Left ventricle myocardium inferior (tissue), 1 donor: ENCODE measurements at regions not wholly inside any gene's neighbourhood (a gene's known extent, or its start where the extent isn't known, plus 50 kb on each side); places are given as distances from the start of the nearest gene placed in this dataset.

Source experiments
- DNase-seq: peaks from one replicate; pipeline ENCODE4 v3.0.0-alpha.2; 2020
- H3K27ac ChIP-seq: fragments of 200-600 bp; replicated peaks from 2 replicates; pipeline ENCODE4 v1.8.0; 2021
- H3K27me3 ChIP-seq: fragments of 200-600 bp; 2 replicates; pipeline ENCODE4 v1.8.0; 2021; ENCODE audit warnings: low read depth
- H3K36me3 ChIP-seq: fragments of 200-600 bp; 2 replicates; pipeline ENCODE4 v1.8.0; 2021
- H3K4me1 ChIP-seq: fragments of 200-600 bp; 2 replicates; pipeline ENCODE4 v1.8.0; 2021
- H3K4me3 ChIP-seq: fragments of 200-600 bp; 2 replicates; pipeline ENCODE4 v1.8.0; 2021; ENCODE audit warnings: mild to moderate bottlenecking, moderate library complexity
- H3K9me3 ChIP-seq: fragments of 200-600 bp; replicated peaks from 2 replicates; pipeline ENCODE4 v1.8.0; 2021
- CTCF ChIP-seq: fragments of 200-600 bp; IDR thresholded peaks from 2 replicates; pipeline ENCODE4 v1.8.0; 2021; ENCODE audit warnings: antibody characterized with exemption, mild to moderate bottlenecking, borderline replicate concordance
- intact Hi-C: fragments of 100-400 bp; cut with micrococcal nuclease; formaldehyde crosslinking; loops from one replicate; pipeline ENCODE4 v1.11.0; 2022
- donor health status: DM: no; HTN: yes; CAD: no; lungs with severe emphysema.

DNA sequence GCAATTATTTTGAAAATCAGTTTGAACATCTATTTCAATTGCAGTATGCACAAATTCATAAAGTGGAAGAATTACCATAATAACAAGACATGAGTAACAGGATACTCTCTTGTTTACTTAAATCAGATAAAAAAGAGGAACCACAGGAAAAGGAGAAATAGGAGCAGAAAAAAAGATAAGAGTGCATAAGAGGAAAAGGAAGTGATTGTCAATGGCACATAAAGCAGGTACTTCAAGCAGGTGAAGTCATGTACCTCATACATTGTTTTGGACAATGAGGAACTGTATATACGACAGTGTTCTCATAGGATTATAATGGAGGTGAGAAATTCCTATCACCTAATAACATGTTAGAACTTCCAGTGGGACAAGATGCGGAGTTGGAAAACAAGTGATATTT is 334.5 kb upstream of the PCDH7 start:
- no peak for DNase-seq
- Histone ChIP-seq H3K9me3 (peaks cover 8% of the 10 kb centered on the region), H3K4me1 (no peaks in the 10 kb centered on the region), H3K36me3 (no peaks in the 10 kb centered on the region), H3K27me3 (no peaks in the 10 kb centered on the region), H3K4me3 (no peak overlapping the region), H3K27ac (no peak overlapping the region)
- intact Hi-C loops = no loop called here
- no peak for TF ChIP-seq CTCF

GRCh38 chr4:30386266-30386895 is 333.8 kb upstream of the PCDH7 start:
- DNase-seq = no peak
- no peak for TF ChIP-seq CTCF
- Histone ChIP-seq H3K4me1 (no peaks in the 10 kb centered on the region), H3K27me3 (no peaks in the 10 kb centered on the region), H3K4me3 (no peak overlapping the region), H3K9me3 (peaks cover under 1% of the 10 kb centered on the region), H3K27ac (no peak overlapping the region), H3K36me3 (no peaks in the 10 kb centered on the region)
- intact Hi-C loops = no loop called here

DNA sequence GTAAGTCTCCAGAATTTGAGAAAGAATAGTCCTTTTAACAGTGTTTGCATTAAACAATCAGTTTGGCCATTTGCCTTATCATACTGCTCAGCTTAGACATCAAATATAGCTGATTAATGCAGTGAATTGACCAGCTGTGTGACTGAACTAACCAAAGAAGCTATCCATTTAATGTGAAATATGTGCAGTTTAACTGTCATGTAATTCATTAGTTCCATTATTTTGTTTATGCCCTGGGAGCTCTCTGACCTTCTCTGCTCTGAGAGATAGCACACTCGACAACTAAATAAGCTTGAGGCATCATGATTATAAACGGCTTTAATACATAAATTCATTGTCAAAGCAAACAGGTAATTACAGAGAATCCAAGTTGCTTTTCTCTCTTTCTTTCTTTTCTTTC is 324.3 kb upstream of the PCDH7 start:
- H3K4me3 ChIP-seq = no peak overlapping the region
- no peaks in the 10 kb centered on the region for H3K27me3 ChIP-seq
- intact Hi-C loops = no loop called here

GRCh38 chr4:30396772-30397475 is 323.2 kb upstream of the PCDH7 start:
- Histone ChIP-seq H3K9me3 (peaks cover 26% of the 10 kb centered on the region), H3K27me3 (no peaks in the 10 kb centered on the region), H3K4me3 (no peak overlapping the region), H3K4me1 (no peaks in the 10 kb centered on the region), H3K36me3 (no peaks in the 10 kb centered on the region), H3K27ac (no peak overlapping the region)
- intact Hi-C loops = no loop called here
- no peak for TF ChIP-seq CTCF
- DNase-seq = no peak

More for the DNA sequence above, 324.3 kb upstream of the PCDH7 start:
- DNase-seq = no peak
- Histone ChIP-seq H3K27ac (no peak overlapping the region), H3K36me3 (no peaks in the 10 kb centered on the region), H3K9me3 (peaks cover 26% of the 10 kb centered on the region), H3K4me1 (no peaks in the 10 kb centered on the region)
- TF ChIP-seq CTCF = no peak

DNA sequence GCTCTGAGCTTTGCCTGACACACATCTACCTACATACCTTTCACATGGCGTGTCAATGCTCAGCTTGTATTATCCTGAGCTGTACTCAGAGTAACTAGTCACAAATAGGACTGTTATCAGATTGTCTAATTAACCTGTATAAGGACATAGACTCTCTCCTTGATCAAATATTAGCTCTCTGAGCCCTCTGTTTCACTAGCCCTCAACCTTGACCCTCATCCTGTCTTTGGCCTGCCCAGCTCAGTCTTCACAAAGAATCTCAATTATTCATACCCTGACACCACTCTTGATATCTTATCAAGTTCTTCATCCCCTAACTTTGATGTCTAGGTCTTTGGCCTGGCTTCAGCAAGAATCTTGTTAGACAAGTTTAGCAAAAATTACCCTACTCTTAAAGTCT is 320.7 kb upstream of the PCDH7 start:
- intact Hi-C loops = no loop called here
- H3K36me3 ChIP-seq = no peaks in the 10 kb centered on the region
- H3K9me3 ChIP-seq = peaks cover 19% of the 10 kb centered on the region
- no peak for TF ChIP-seq CTCF
- no peaks in the 10 kb centered on the region for H3K4me1 ChIP-seq
- no peak overlapping the region for H3K4me3 ChIP-seq
- no peak overlapping the region for H3K27ac ChIP-seq
- no peak for DNase-seq
- no peaks in the 10 kb centered on the region for H3K27me3 ChIP-seq
